Ascending aorta (tissue), 2 donors: ENCODE measurements at regions not wholly inside any gene's neighbourhood (a gene's known extent, or its start where the extent isn't known, plus 50 kb on each side); places are given as distances from the start of the nearest gene placed in this dataset.
"Not testable (repeated sequence)": the region's sequence is repeated elsewhere in the genome, so short reads cannot be mapped to it uniquely, and the experiment has no call there.

Experiments
- DNase-seq, 2 donors: peaks; one replicate each; pipeline ENCODE4 v3.0.0-alpha.2; 2019; ENCODE audit warnings: low spot score in 2 of 2
- H3K27ac ChIP-seq, 2 donors: fragments of 200-600 bp; sonication (generic); one replicate each; pipeline ENCODE4 v1.5.1; 2016 to 2017; ENCODE audit warnings: mild to moderate bottlenecking in 1 of 2
- H3K27me3 ChIP-seq: fragments of 200-600 bp; sonication (generic); one replicate; pipeline ENCODE4 v1.5.1; 2017
- H3K36me3 ChIP-seq, 2 donors: fragments of 200-600 bp; sonication (generic); one replicate each; pipeline ENCODE4 v1.5.1; 2016
- H3K4me1 ChIP-seq, 2 donors: fragments of 200-600 bp; sonication (generic); one replicate each; pipeline ENCODE4 v1.5.1; 2016 to 2017; ENCODE audit warnings: mild to moderate bottlenecking in 1 of 2
- H3K4me3 ChIP-seq, 2 donors: fragments of 200-600 bp; sonication (generic); one replicate each; pipeline ENCODE4 v1.5.1; 2016 to 2017; ENCODE audit warnings: mild to moderate bottlenecking in 1 of 2
- H3K9me3 ChIP-seq, 2 donors: fragments of 200-600 bp; sonication (generic); one replicate each; pipeline ENCODE4 v1.5.1; 2016
- CTCF ChIP-seq, 3 experiments: fragments of 200-600 bp in 2 of 3; fragments of 450-650 bp in 1 of 3; sonication (generic) in 2 of 3; IDR thresholded peaks; one replicate each; pipeline ENCODE4 v1.5.1; 2016 to 2019; ENCODE audit warnings: antibody characterized with exemption in 3 of 3, mild to moderate bottlenecking in 1 of 3, moderate library complexity in 1 of 3
- intact Hi-C: fragments of 100-400 bp; cut with DNase I; formaldehyde crosslinking; loops from one replicate; pipeline ENCODE4 v1.15.1; 2023

- intact Hi-C loops, result no loop called here
- Histone ChIP-seq H3K4me3 (no peak overlapping the region), H3K36me3 (no peaks in the 10 kb centered on the region), H3K9me3 (peaks cover 0 to 7% of the 10 kb centered on the region in 2 donors), H3K27me3 (no peaks in the 10 kb centered on the region), H3K27ac (no peak overlapping the region), H3K4me1 (no peaks in the 10 kb centered on the region)
- no peak for TF ChIP-seq CTCF (IDR thresholded peaks at IDR 0.05)
- DNase-seq, result no peak
Measured at GRCh38 chr2:183881978-183882377, 716.4 kb upstream of the ZNF804A start.

GRCh38 chr2:183892315-183892941 lies 705.9 kb upstream of the ZNF804A start:
- intact Hi-C loops, result no loop called here
- Histone ChIP-seq H3K27me3 (no peaks in the 10 kb centered on the region), H3K4me3 (no peak overlapping the region), H3K4me1 (no peaks in the 10 kb centered on the region), H3K36me3 (no peaks in the 10 kb centered on the region), H3K9me3 (no peaks in the 10 kb centered on the region), H3K27ac (no peak overlapping the region)
- no peak for DNase-seq
- no peak for TF ChIP-seq CTCF (IDR thresholded peaks at IDR 0.05)

GRCh38 chr2:183898641-183899040 lies 699.7 kb upstream of the ZNF804A start:
- TF ChIP-seq CTCF (IDR thresholded peaks at IDR 0.05), result no peak
- intact Hi-C loops, result no loop called here
- H3K27me3 ChIP-seq, result no peaks in the 10 kb centered on the region

GRCh38 chr2:183901931-183902330 lies 696.4 kb upstream of the ZNF804A start:
- Histone ChIP-seq H3K9me3 (no peaks in the 10 kb centered on the region), H3K27ac (no peak overlapping the region), H3K27me3 (no peaks in the 10 kb centered on the region), H3K36me3 (no peaks in the 10 kb centered on the region), H3K4me3 (no peak overlapping the region), H3K4me1 (no peaks in the 10 kb centered on the region)
- intact Hi-C loops, result no loop called here
- DNase-seq, result no peak
- no peak for TF ChIP-seq CTCF (IDR thresholded peaks at IDR 0.05)

More at GRCh38 chr2:183898641-183899040, 699.7 kb upstream of the ZNF804A start:
- DNase-seq, result no peak
- Histone ChIP-seq H3K27ac (no peak overlapping the region), H3K4me1 (no peaks in the 10 kb centered on the region), H3K9me3 (no peaks in the 10 kb centered on the region), H3K36me3 (no peaks in the 10 kb centered on the region), H3K4me3 (no peak overlapping the region)

GRCh38 chr2:183903026-183903425 lies 695.3 kb upstream of the ZNF804A start:
- H3K36me3 ChIP-seq, result no peaks in the 10 kb centered on the region
- H3K27ac ChIP-seq, result no peak overlapping the region
- DNase-seq, result no peak
- H3K4me1 ChIP-seq, result no peaks in the 10 kb centered on the region
- H3K27me3 ChIP-seq, result no peaks in the 10 kb centered on the region
- no peak overlapping the region for H3K4me3 ChIP-seq
- no peak for TF ChIP-seq CTCF (IDR thresholded peaks at IDR 0.05)
- intact Hi-C loops, result no loop called here
- no peaks in the 10 kb centered on the region for H3K9me3 ChIP-seq

- intact Hi-C loops, H3K9me3 ChIP-seq: not testable (repeated sequence)
Measured at GRCh38 chr2:183916041-183916440, 682.3 kb upstream of the ZNF804A start.

More at GRCh38 chr2:183916041-183916440, 682.3 kb upstream of the ZNF804A start:
- not testable (repeated sequence) for H3K27ac ChIP-seq, H3K36me3 ChIP-seq, H3K4me3 ChIP-seq, DNase-seq, H3K4me1 ChIP-seq, H3K27me3 ChIP-seq
